CD14-positive monocyte (primary cell): ENCODE measurements at regions not wholly inside any gene's neighbourhood (a gene's known extent, or its start where the extent isn't known, plus 50 kb on each side); places are given as distances from the start of the nearest gene placed in this dataset.
A peak's percentile ranks its signal among the peaks of the same experiment; 100 is the strongest.

Source experiments
- DNase-seq, 3 donors: peaks; one replicate each; pipeline ENCODE4 v3.0.0-alpha.2; 2011 to 2022
- H2AFZ ChIP-seq: 2 replicates; pipeline ENCODE4 v1.6.0; 2012; ENCODE audit warnings: mild to moderate bottlenecking, low read depth, low read length, inconsistent platforms; ENCODE audit not compliant: insufficient read depth, poor library complexity, severe bottlenecking
- H3K27ac ChIP-seq, 2 donors: 1 replicate in 1 of 2; 2 replicates in 1 of 2; pipeline ENCODE4 v1.5.1; 2012 to 2013; ENCODE audit warnings: low read length in 2 of 2, control low read depth in 1 of 2, inconsistent platforms in 1 of 2, low read depth in 1 of 2, mild to moderate bottlenecking in 1 of 2
- H3K27me3 ChIP-seq, 2 donors: one replicate each; pipeline versions ENCODE4 v1.6.0 to v1.6.1; 2011 to 2013; ENCODE audit warnings: low read length in 2 of 2; ENCODE audit not compliant: control insufficient read depth in 2 of 2, insufficient read depth in 2 of 2
- H3K36me3 ChIP-seq, 2 donors: replicated peaks in 1 of 2; 1 replicate in 1 of 2; 2 replicates in 1 of 2; pipeline versions ENCODE4 v1.5.1 to v1.6.1; 2012 to 2013; ENCODE audit warnings: low read length in 2 of 2, control low read depth in 1 of 2, inconsistent platforms in 1 of 2, mild to moderate bottlenecking in 1 of 2; ENCODE audit not compliant: insufficient read depth in 2 of 2, control insufficient read depth in 1 of 2
- H3K4me1 ChIP-seq, 2 donors: 1 replicate in 1 of 2; 2 replicates in 1 of 2; pipeline versions ENCODE4 v1.5.1 to v1.6.1; 2012 to 2013; ENCODE audit warnings: low read length in 2 of 2, control low read depth in 1 of 2, inconsistent platforms in 1 of 2, mild to moderate bottlenecking in 1 of 2, moderate library complexity in 1 of 2; ENCODE audit not compliant: insufficient read depth in 2 of 2, control insufficient read depth in 1 of 2
- H3K4me2 ChIP-seq: replicated peaks from 2 replicates; pipeline ENCODE3; 2012; ENCODE audit warnings: low read length, moderate library complexity, mild to moderate bottlenecking; ENCODE audit not compliant: poor library complexity, severe bottlenecking; ENCODE audit errors: extremely low read depth
- H3K4me3 ChIP-seq, 3 experiments: fragments of 200-600 bp in 1 of 3; sonication (generic) in 1 of 3; replicated peaks in 1 of 3; 1 replicate in 2 of 3; 2 replicates in 1 of 3; pipeline ENCODE4 v1.5.1; 2011 to 2013; ENCODE audit warnings: low read length in 3 of 3, mild to moderate bottlenecking in 3 of 3, control low read depth in 2 of 3, low read depth in 2 of 3, inconsistent platforms in 1 of 3, moderate library complexity in 1 of 3
- H3K79me2 ChIP-seq: 2 replicates; pipeline ENCODE4 v1.6.0; 2012; ENCODE audit warnings: mild to moderate bottlenecking, control low read depth, inconsistent platforms, low read length, moderate library complexity; ENCODE audit not compliant: insufficient read depth
- H3K9ac ChIP-seq: 2 replicates; pipeline ENCODE4 v1.6.0; 2017; ENCODE audit warnings: low read length, mild to moderate bottlenecking; ENCODE audit not compliant: insufficient read depth, poor library complexity, severe bottlenecking
- H3K9me3 ChIP-seq, 2 donors: replicated peaks in 1 of 2; 1 replicate in 1 of 2; 2 replicates in 1 of 2; pipeline versions ENCODE4 v1.5.1 to v1.6.1; 2012 to 2013; ENCODE audit warnings: low read length in 2 of 2, control low read depth in 1 of 2; ENCODE audit not compliant: control insufficient read depth in 1 of 2, insufficient read depth in 1 of 2
- H4K20me1 ChIP-seq: 2 replicates; pipeline ENCODE4 v1.6.0; 2012; ENCODE audit warnings: mild to moderate bottlenecking, low read length, control low read depth, moderate library complexity; ENCODE audit not compliant: insufficient read depth
- H3K27ac Mint-ChIP-seq, 7 donors: one replicate each; pipeline ENCODE4 v1.8.0; 2020; ENCODE audit warnings: mild to moderate bottlenecking in 7 of 7, mixed read lengths in 7 of 7, moderate library complexity in 6 of 7, inconsistent platforms in 2 of 7
- H3K27me3 Mint-ChIP-seq, 3 donors: one replicate each; pipeline ENCODE4 v1.8.0; 2021 to 2022; ENCODE audit warnings: low read depth in 3 of 3, mild to moderate bottlenecking in 3 of 3, mixed read lengths in 3 of 3, moderate library complexity in 3 of 3, inconsistent platforms in 1 of 3
- H3K36me3 Mint-ChIP-seq, 2 donors: one replicate each; pipeline ENCODE4 v1.8.0; 2020; ENCODE audit warnings: mixed read lengths in 2 of 2, inconsistent platforms in 1 of 2, mild to moderate bottlenecking in 1 of 2
- H3K4me1 Mint-ChIP-seq: one replicate; pipeline ENCODE4 v1.8.0; 2020; ENCODE audit warnings: mild to moderate bottlenecking, mixed read lengths
- H3K4me3 Mint-ChIP-seq, 2 donors: one replicate each; pipeline ENCODE4 v1.8.0; 2020; ENCODE audit warnings: mild to moderate bottlenecking in 2 of 2, mixed read lengths in 2 of 2, moderate library complexity in 1 of 2
- H3K9me3 Mint-ChIP-seq, 7 donors: one replicate each; pipeline ENCODE4 v1.8.0; 2020 to 2022; ENCODE audit warnings: mixed read lengths in 7 of 7, mild to moderate bottlenecking in 6 of 7, moderate library complexity in 6 of 7, inconsistent platforms in 2 of 7
- CTCF ChIP-seq: fragments of 200-600 bp; IDR thresholded peaks from one replicate; pipeline ENCODE4 v1.8.0; 2022; ENCODE audit warnings: antibody characterized with exemption, mild to moderate bottlenecking
- WGBS: methylation state at CpG from one replicate; pipeline ENCODE4 v1.1.5; 2013; ENCODE audit warnings: missing lambda C conversion rate; ENCODE audit not compliant: insufficient coverage; 5-methylcytosine and 5-hydroxymethylcytosine counted together
- intact Hi-C, 2 donors: fragments of 100-400 bp; cut with micrococcal nuclease; formaldehyde crosslinking; loops; one replicate each; pipeline versions ENCODE4 v1.15.0 to v1.15.1; 2023

- peaks cover 19 to 26% of the 10 kb centered on the region in 2 donors for H3K4me1 ChIP-seq
- no peaks in the 10 kb centered on the region for H3K9me3 ChIP-seq
- TF ChIP-seq CTCF, result no peak
- no peak overlapping the region for H3K4me3 ChIP-seq
- Mint-ChIP-seq H3K27me3 (peaks cover 0 to 8% (median 4%) of the 10 kb centered on the region in 3 donors), H3K4me3 (no peak overlapping the region), H3K36me3 (no peaks in the 10 kb centered on the region), H3K9me3 (no peaks in the 10 kb centered on the region), H3K4me1 (peaks cover 22% of the 10 kb centered on the region), H3K27ac (peak overlapping the region; percentile 15 to 86 (median 61))
- DNase-seq, result peak; percentile 59 to 91 (median 72)
- H4K20me1 ChIP-seq, result no peaks in the 10 kb centered on the region
- H2AFZ ChIP-seq, result no peak overlapping the region
- intact Hi-C loops, result no loop called here
- no peaks in the 10 kb centered on the region for H3K27me3 ChIP-seq
- no peak overlapping the region for H3K27ac ChIP-seq
- 0% methylated on average over 1 of the region's 1 CpG for WGBS
- H3K9ac ChIP-seq, result no peak overlapping the region
- peak overlapping the region; percentile 4 for H3K4me2 ChIP-seq
- H3K36me3 ChIP-seq, result no peaks in the 10 kb centered on the region
- no peaks in the 10 kb centered on the region for H3K79me2 ChIP-seq
Observed at GRCh38 chr3:23739536-23739935, 66.2 kb upstream of the UBE2E1 start.

GRCh38 chr3:23740517-23740965 lies 65.2 kb upstream of the UBE2E1 start:
- Mint-ChIP-seq H3K36me3 (no peaks in the 10 kb centered on the region), H3K4me1 (peaks cover 23% of the 10 kb centered on the region), H3K27ac (peak overlapping the region in 6 of 7 donors; percentile 63 to 91 (median 82)), H3K9me3 (no peaks in the 10 kb centered on the region), H3K27me3 (peaks cover 0 to 8% (median 4%) of the 10 kb centered on the region in 3 donors), H3K4me3 (no peak overlapping the region)
- Histone ChIP-seq H4K20me1 (no peaks in the 10 kb centered on the region), H3K9me3 (no peaks in the 10 kb centered on the region), H3K27me3 (no peaks in the 10 kb centered on the region), H3K27ac (no peak overlapping the region), H3K36me3 (no peaks in the 10 kb centered on the region), H3K9ac (no peak overlapping the region), H3K4me2 (no peak overlapping the region), H3K4me3 (no peak overlapping the region), H2AFZ (no peak overlapping the region), H3K79me2 (no peaks in the 10 kb centered on the region), H3K4me1 (peaks cover 21 to 27% of the 10 kb centered on the region in 2 donors)
- intact Hi-C loops, result loop anchor here (5.0 to 10.0 kb wide), 2 partner anchors 64 to 67 kb away; partner anchors contain the start of gene UBE2E1 (in 2 of the 2)
- peak; percentile 30 to 84 (median 51) for DNase-seq
- no peak for TF ChIP-seq CTCF
- 0% methylated on average over 1 of the region's 2 CpGs for whole genome bisulfite sequencing
